Osteoblast (primary cell): ENCODE measurements at regions not wholly inside any gene's neighbourhood (a gene's known extent, or its start where the extent isn't known, plus 50 kb on each side); places are given as distances from the start of the nearest gene placed in this dataset.

Source experiments
- DNase-seq: peaks from one replicate; pipeline ENCODE4 v3.0.0; 2011; ENCODE audit warnings: low spot score, mixed read lengths; ENCODE audit not compliant: insufficient read length; ENCODE audit errors: missing footprints
- H2AFZ ChIP-seq: 2 replicates; pipeline ENCODE4 v1.6.0; 2011; ENCODE audit warnings: mild to moderate bottlenecking, low read length
- H3K27ac ChIP-seq: 2 replicates; pipeline ENCODE4 v1.5.1; 2011; ENCODE audit warnings: mild to moderate bottlenecking, low read depth, low read length, moderate library complexity
- H3K27me3 ChIP-seq: 2 replicates; pipeline ENCODE4 v1.6.0; 2012; ENCODE audit warnings: mild to moderate bottlenecking, control low read depth, inconsistent platforms, low read length, moderate library complexity; ENCODE audit not compliant: insufficient read depth
- H3K36me3 ChIP-seq: 2 replicates; pipeline ENCODE4 v1.5.1; 2011; ENCODE audit warnings: mild to moderate bottlenecking, low read length, control low read depth, moderate library complexity; ENCODE audit not compliant: insufficient read depth
- H3K4me1 ChIP-seq: 2 replicates; pipeline ENCODE4 v1.5.1; 2011; ENCODE audit warnings: mild to moderate bottlenecking, low read length, control low read depth, moderate library complexity; ENCODE audit not compliant: insufficient read depth
- H3K4me2 ChIP-seq: 2 replicates; pipeline ENCODE4 v1.6.0; 2011; ENCODE audit warnings: mild to moderate bottlenecking, low read length; ENCODE audit not compliant: insufficient read depth
- H3K4me3 ChIP-seq: fragments of 200-600 bp; sonication (generic); 3 replicates; pipeline ENCODE4 v1.5.1; 2012; ENCODE audit warnings: mild to moderate bottlenecking, low read length, inconsistent platforms; ENCODE audit not compliant: insufficient read depth
- H3K79me2 ChIP-seq: 2 replicates; pipeline ENCODE4 v1.6.0; 2012; ENCODE audit warnings: mild to moderate bottlenecking, low read length, control low read depth, inconsistent platforms; ENCODE audit not compliant: insufficient read depth
- H3K9me3 ChIP-seq: 2 replicates; pipeline ENCODE4 v1.5.1; 2011; ENCODE audit warnings: low read depth, low read length, control low read depth
- H4K20me1 ChIP-seq: 2 replicates; pipeline ENCODE4 v1.6.0; 2012; ENCODE audit warnings: mild to moderate bottlenecking, low read length, control low read depth; ENCODE audit not compliant: insufficient read depth
- TF ChIP-seq, protein P1 (sequence below): IDR thresholded peaks from 2 replicates; pipeline ENCODE4 v1.5.1; 2011; ENCODE audit warnings: mild to moderate bottlenecking, low read depth, low read length, moderate library complexity; ENCODE audit errors: extremely low read depth

GRCh38 chr4:3661989-3662388 lies 104.2 kb upstream of the ADRA2C start:
- H3K4me2 ChIP-seq = no peak overlapping the region
- no peaks in the 10 kb centered on the region for H3K79me2 ChIP-seq
- H4K20me1 ChIP-seq = no peaks in the 10 kb centered on the region
- peaks cover 51% of the 10 kb centered on the region for H3K27me3 ChIP-seq
- H2AFZ ChIP-seq = no peak overlapping the region
- H3K4me3 ChIP-seq = no peak overlapping the region
- no peaks in the 10 kb centered on the region for H3K9me3 ChIP-seq
- TF ChIP-seq, protein P1, sequence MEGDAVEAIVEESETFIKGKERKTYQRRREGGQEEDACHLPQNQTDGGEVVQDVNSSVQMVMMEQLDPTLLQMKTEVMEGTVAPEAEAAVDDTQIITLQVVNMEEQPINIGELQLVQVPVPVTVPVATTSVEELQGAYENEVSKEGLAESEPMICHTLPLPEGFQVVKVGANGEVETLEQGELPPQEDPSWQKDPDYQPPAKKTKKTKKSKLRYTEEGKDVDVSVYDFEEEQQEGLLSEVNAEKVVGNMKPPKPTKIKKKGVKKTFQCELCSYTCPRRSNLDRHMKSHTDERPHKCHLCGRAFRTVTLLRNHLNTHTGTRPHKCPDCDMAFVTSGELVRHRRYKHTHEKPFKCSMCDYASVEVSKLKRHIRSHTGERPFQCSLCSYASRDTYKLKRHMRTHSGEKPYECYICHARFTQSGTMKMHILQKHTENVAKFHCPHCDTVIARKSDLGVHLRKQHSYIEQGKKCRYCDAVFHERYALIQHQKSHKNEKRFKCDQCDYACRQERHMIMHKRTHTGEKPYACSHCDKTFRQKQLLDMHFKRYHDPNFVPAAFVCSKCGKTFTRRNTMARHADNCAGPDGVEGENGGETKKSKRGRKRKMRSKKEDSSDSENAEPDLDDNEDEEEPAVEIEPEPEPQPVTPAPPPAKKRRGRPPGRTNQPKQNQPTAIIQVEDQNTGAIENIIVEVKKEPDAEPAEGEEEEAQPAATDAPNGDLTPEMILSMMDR = no peak
- no peak for DNase-seq
- peaks cover 17% of the 10 kb centered on the region for H3K4me1 ChIP-seq
- no peak overlapping the region for H3K27ac ChIP-seq
- H3K36me3 ChIP-seq = no peaks in the 10 kb centered on the region

DNA sequence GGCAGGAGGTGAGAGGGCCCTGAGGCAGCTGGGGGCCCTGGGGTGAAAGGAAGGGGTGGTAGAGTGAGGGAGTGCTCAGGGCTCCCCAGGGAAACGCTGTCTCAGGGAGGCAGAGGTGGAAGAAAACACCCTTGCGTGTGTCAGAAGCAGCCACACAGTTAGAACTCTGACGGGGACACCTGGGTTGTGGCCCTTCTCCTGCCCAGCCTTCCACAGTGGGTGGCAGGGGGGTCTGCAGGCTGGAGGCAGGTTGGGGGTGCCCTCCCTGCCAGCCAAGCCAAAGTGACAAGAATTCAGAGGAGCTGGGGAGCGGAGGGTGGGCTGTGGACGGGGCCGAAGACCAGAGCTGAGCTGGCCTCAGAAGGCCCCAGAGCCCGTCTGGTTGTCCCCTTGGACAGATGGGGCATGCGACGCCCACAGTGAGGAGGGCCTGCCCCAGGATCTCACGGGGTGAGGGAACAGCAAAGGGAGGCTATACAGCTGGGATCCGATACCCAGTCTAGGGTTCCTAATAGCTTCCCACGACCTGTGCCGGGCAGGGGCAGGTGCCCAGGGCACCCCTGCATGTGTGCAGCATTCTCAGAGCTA lies 105.2 kb upstream of the ADRA2C start:
- TF ChIP-seq, protein P1 = no peak
- no peak overlapping the region for H2AFZ ChIP-seq
- H3K27me3 ChIP-seq = peaks cover 56% of the 10 kb centered on the region
- H3K36me3 ChIP-seq = no peaks in the 10 kb centered on the region
- no peaks in the 10 kb centered on the region for H3K79me2 ChIP-seq
- DNase-seq = no peak
- H3K4me2 ChIP-seq = no peak overlapping the region
- H4K20me1 ChIP-seq = no peaks in the 10 kb centered on the region
- no peak overlapping the region for H3K27ac ChIP-seq
- H3K4me1 ChIP-seq = peaks cover 17% of the 10 kb centered on the region
- H3K4me3 ChIP-seq = no peak overlapping the region
- no peaks in the 10 kb centered on the region for H3K9me3 ChIP-seq

DNA sequence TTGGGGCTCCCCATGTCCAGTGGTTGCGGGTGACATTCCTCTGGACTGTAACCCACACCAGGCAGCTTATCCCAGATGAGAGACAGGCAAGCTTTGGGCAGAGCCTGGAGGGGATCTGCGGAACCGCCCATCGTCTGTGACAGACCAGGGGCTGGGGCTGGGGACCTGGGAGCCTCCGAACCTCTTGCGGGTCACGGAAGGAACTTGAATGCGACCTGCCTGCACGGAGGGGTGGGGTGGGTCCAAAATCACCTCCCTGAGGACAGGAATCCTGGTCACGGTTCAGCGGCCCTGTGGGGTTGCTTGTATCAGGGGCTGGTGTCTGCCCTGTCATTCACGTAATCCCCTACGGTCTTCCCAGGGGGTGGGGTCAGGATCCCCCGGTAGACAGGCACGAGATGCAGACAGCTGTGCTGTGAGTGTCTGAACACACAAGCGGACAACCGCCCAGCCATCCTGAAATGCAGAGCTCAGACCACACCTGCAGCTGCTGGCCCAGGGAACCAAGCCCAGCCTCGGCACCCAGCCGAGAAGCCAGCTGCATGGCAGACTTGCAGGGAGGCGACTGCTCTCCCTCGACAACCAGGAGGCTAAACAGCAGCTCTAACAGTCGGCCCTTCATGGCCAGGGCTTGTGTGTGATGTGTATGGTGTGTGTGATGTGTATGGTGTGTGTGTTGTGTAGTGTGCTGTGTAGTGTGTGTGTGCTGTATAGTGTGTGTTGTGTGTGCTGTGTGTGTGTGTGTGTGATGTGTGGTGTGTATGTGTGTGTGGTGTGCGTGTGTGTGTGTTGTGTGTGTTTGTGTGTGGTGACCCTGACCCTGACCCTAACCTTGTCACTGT lies 105.9 kb upstream of the ADRA2C start:
- TF ChIP-seq, protein P1 = no peak
- Histone ChIP-seq H3K4me2 (no peak overlapping the region), H3K9me3 (no peaks in the 10 kb centered on the region), H3K4me3 (no peak overlapping the region), H3K36me3 (no peaks in the 10 kb centered on the region), H3K4me1 (peaks cover 17% of the 10 kb centered on the region), H4K20me1 (no peaks in the 10 kb centered on the region), H2AFZ (no peak overlapping the region), H3K27ac (no peak overlapping the region), H3K27me3 (peaks cover 55% of the 10 kb centered on the region), H3K79me2 (no peaks in the 10 kb centered on the region)
- no peak for DNase-seq

- Histone ChIP-seq H3K4me2 (no peak overlapping the region), H3K4me1 (peaks cover 17% of the 10 kb centered on the region), H3K27ac (no peak overlapping the region), H3K9me3 (no peaks in the 10 kb centered on the region), H3K79me2 (no peaks in the 10 kb centered on the region), H3K36me3 (no peaks in the 10 kb centered on the region), H3K4me3 (no peak overlapping the region), H4K20me1 (no peaks in the 10 kb centered on the region), H3K27me3 (peaks cover 65% of the 10 kb centered on the region), H2AFZ (no peak overlapping the region)
- no peak for DNase-seq
- TF ChIP-seq, protein P1 = no peak
These were observed 107.1 kb upstream of the ADRA2C start for GRCh38 chr4:3659131-3659530.
